CD4-positive, CD25-positive, alpha-beta regulatory T cell (primary cell): ENCODE measurements at regions not wholly inside any gene's neighbourhood (a gene's known extent, or its start where the extent isn't known, plus 50 kb on each side); places are given as distances from the start of the nearest gene placed in this dataset.
"Not testable (repeated sequence)": the region's sequence is repeated elsewhere in the genome, so short reads cannot be mapped to it uniquely, and the experiment has no call there.

ENCODE experiments used
- ATAC-seq, 2 donors: fragments of 150-1000 bp; cut with Tn5 transposase; one replicate each; pipeline ENCODE4 v1.10.0; 2021; ENCODE audit warnings: low read depth in 2 of 2, moderate number of reproducible peaks in 2 of 2, moderate library complexity in 1 of 2
- DNase-seq, 3 donors: peaks; one replicate each; pipeline versions ENCODE4 v3.0.0 to v3.0.0-alpha.2; 2012 to 2022; ENCODE audit warnings: mixed read lengths in 1 of 3
- H3K27ac ChIP-seq: one replicate; pipeline ENCODE4 v1.7.0; 2013; ENCODE audit warnings: mild to moderate bottlenecking, low read length; ENCODE audit not compliant: insufficient read depth, poor library complexity, severe bottlenecking
- H3K27me3 ChIP-seq: one replicate; pipeline ENCODE4 v1.7.0; 2013; ENCODE audit warnings: low read length; ENCODE audit not compliant: control insufficient read depth, insufficient read depth
- H3K36me3 ChIP-seq: one replicate; pipeline ENCODE4 v1.7.0; 2013; ENCODE audit warnings: mild to moderate bottlenecking, low read length, moderate library complexity; ENCODE audit not compliant: control insufficient read depth, insufficient read depth
- H3K4me1 ChIP-seq: 2 replicates; pipeline ENCODE4 v1.7.0; 2013; ENCODE audit warnings: mild to moderate bottlenecking, low read length; ENCODE audit not compliant: insufficient read depth, control insufficient read depth, poor library complexity, severe bottlenecking
- H3K4me3 ChIP-seq: one replicate; pipeline ENCODE4 v1.7.0; 2013; ENCODE audit warnings: low read depth, mild to moderate bottlenecking, low read length, moderate library complexity
- H3K9me3 ChIP-seq, 2 experiments: 1 replicate in 1 of 2; 2 replicates in 1 of 2; pipeline ENCODE4 v1.7.0; 2013; ENCODE audit warnings: low read length in 2 of 2, mild to moderate bottlenecking in 1 of 2, moderate library complexity in 1 of 2; ENCODE audit not compliant: control insufficient read depth in 2 of 2
- H3K27ac Mint-ChIP-seq, 3 donors: one replicate each; pipeline ENCODE4 v1.8.0; 2020 to 2022; ENCODE audit warnings: mild to moderate bottlenecking in 3 of 3, mixed read lengths in 3 of 3, moderate library complexity in 2 of 3
- H3K27me3 Mint-ChIP-seq: one replicate; pipeline ENCODE4 v1.8.0; 2022; ENCODE audit warnings: mild to moderate bottlenecking, mixed read lengths
- H3K36me3 Mint-ChIP-seq: one replicate; pipeline ENCODE4 v1.8.0; 2020; ENCODE audit warnings: mixed read lengths
- H3K4me1 Mint-ChIP-seq, 4 donors: one replicate each; pipeline ENCODE4 v1.8.0; 2020 to 2022; ENCODE audit warnings: mixed read lengths in 4 of 4, mild to moderate bottlenecking in 1 of 4
- H3K4me3 Mint-ChIP-seq, 4 donors: one replicate each; pipeline ENCODE4 v1.8.0; 2020 to 2022; ENCODE audit warnings: mild to moderate bottlenecking in 4 of 4, mixed read lengths in 4 of 4, moderate library complexity in 3 of 4
- H3K9me3 Mint-ChIP-seq, 7 donors: one replicate each; pipeline ENCODE4 v1.8.0; 2020 to 2022; ENCODE audit warnings: mixed read lengths in 7 of 7, mild to moderate bottlenecking in 3 of 7, moderate library complexity in 2 of 7

- not testable (repeated sequence) for H3K9me3 Mint-ChIP-seq, H3K36me3 ChIP-seq, H3K4me3 Mint-ChIP-seq, H3K4me1 ChIP-seq, H3K27me3 ChIP-seq, H3K36me3 Mint-ChIP-seq, H3K4me3 ChIP-seq, H3K9me3 ChIP-seq, H3K27ac ChIP-seq, H3K27ac Mint-ChIP-seq, DNase-seq, ATAC-seq, H3K4me1 Mint-ChIP-seq
- peaks cover 10% of the 10 kb centered on the region for H3K27me3 Mint-ChIP-seq
Observed at GRCh38 chr4:79592218-79592617, 184.2 kb upstream of the GK2 start.

DNA sequence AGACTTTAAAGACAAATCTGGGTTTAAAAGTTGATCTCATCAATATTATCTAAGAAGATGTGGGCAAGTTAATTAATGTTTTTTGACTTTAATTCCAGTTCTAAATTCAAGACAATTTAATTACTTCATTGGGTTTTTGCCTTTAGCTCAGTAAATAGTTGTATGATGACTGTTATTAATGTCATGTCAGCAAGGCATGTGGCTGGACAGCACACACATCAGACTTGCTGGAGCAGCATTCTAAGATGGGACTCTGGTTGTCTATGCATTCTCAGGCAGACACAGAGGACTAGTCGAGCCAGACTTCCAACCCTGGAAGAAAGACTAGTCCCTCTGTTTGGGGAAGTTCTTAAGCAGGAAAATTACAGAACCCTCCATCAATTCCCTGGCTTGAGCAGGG lies 180.7 kb upstream of the GK2 start:
- H3K4me3 Mint-ChIP-seq: no peak overlapping the region
- Histone ChIP-seq H3K9me3 (no peaks in the 10 kb centered on the region), H3K4me1 (no peaks in the 10 kb centered on the region), H3K27me3 (no peaks in the 10 kb centered on the region), H3K36me3 (no peaks in the 10 kb centered on the region), H3K4me3 (no peak overlapping the region), H3K27ac (no peak overlapping the region)
- no peak for DNase-seq
- peak overlapping the region in 1 of 3 donors; percentile 60 for H3K27ac Mint-ChIP-seq
- H3K9me3 Mint-ChIP-seq: peaks cover 0 to 2% (median 0%) of the 10 kb centered on the region in 7 donors
- no peaks in the 10 kb centered on the region for H3K4me1 Mint-ChIP-seq
- peaks cover 10% of the 10 kb centered on the region for H3K27me3 Mint-ChIP-seq
- ATAC-seq: no peak
- H3K36me3 Mint-ChIP-seq: no peaks in the 10 kb centered on the region

DNA sequence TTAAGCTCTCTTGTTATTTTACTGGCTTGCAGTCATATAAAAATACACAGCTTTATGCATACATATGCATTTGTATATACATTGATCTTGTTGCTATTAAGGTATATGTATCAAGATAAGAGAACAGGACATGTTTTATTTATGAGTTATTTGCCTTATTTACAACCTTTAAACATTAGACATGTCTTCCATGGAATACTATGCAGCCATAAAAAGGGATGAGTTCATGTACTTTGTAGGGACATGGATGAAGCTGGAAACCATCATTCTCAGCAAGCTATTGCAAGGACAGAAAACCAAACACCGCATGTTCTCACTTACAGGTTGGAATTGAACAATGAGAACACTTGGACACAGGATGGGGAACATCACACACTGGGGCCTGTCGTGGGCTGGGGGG lies 179.2 kb upstream of the GK2 start:
- not testable (repeated sequence) for ATAC-seq, H3K4me1 ChIP-seq, H3K4me3 ChIP-seq, H3K36me3 ChIP-seq, H3K4me1 Mint-ChIP-seq, H3K27ac ChIP-seq, H3K27ac Mint-ChIP-seq, H3K27me3 ChIP-seq, H3K4me3 Mint-ChIP-seq, H3K9me3 ChIP-seq, H3K27me3 Mint-ChIP-seq, H3K9me3 Mint-ChIP-seq, DNase-seq, H3K36me3 Mint-ChIP-seq

GRCh38 chr4:79585834-79586233 lies 177.8 kb upstream of the GK2 start:
- Histone ChIP-seq H3K9me3 (no peaks in the 10 kb centered on the region), H3K4me3 (no peak overlapping the region), H3K27ac (no peak overlapping the region), H3K36me3 (no peaks in the 10 kb centered on the region), H3K27me3 (peaks cover 1% of the 10 kb centered on the region), H3K4me1 (no peaks in the 10 kb centered on the region)
- no peak overlapping the region for H3K4me3 Mint-ChIP-seq
- H3K27me3 Mint-ChIP-seq: peaks cover 10% of the 10 kb centered on the region
- H3K27ac Mint-ChIP-seq: peak overlapping the region in 1 of 3 donors; percentile 46
- no peaks in the 10 kb centered on the region for H3K4me1 Mint-ChIP-seq
- DNase-seq (no peak), ATAC-seq (no peak)
- no peaks in the 10 kb centered on the region for H3K36me3 Mint-ChIP-seq
- H3K9me3 Mint-ChIP-seq: peaks cover 0 to 2% (median 0%) of the 10 kb centered on the region in 7 donors

- Histone ChIP-seq H3K27ac (no peak overlapping the region), H3K27me3 (peaks cover 1% of the 10 kb centered on the region), H3K36me3 (no peaks in the 10 kb centered on the region), H3K4me1 (no peaks in the 10 kb centered on the region), H3K9me3 (no peaks in the 10 kb centered on the region), H3K4me3 (no peak overlapping the region)
- DNase-seq (no peak), ATAC-seq (no peak)
- H3K27me3 Mint-ChIP-seq: peaks cover 10% of the 10 kb centered on the region
- H3K4me1 Mint-ChIP-seq: no peaks in the 10 kb centered on the region
- no peak overlapping the region for H3K4me3 Mint-ChIP-seq
- H3K36me3 Mint-ChIP-seq: no peaks in the 10 kb centered on the region
- no peak overlapping the region for H3K27ac Mint-ChIP-seq
- peaks cover 0 to 2% (median 0%) of the 10 kb centered on the region in 7 donors for H3K9me3 Mint-ChIP-seq
Observed at GRCh38 chr4:79585330-79585729, 177.3 kb upstream of the GK2 start.

GRCh38 chr4:79584902-79585301 lies 176.9 kb upstream of the GK2 start:
- no peak overlapping the region for H3K27ac Mint-ChIP-seq
- ATAC-seq (no peak), DNase-seq (no peak)
- Histone ChIP-seq H3K4me1 (no peaks in the 10 kb centered on the region), H3K9me3 (no peaks in the 10 kb centered on the region), H3K27me3 (peaks cover 1% of the 10 kb centered on the region), H3K36me3 (no peaks in the 10 kb centered on the region), H3K27ac (no peak overlapping the region), H3K4me3 (no peak overlapping the region)
- H3K27me3 Mint-ChIP-seq: peaks cover 10% of the 10 kb centered on the region
- no peaks in the 10 kb centered on the region for H3K4me1 Mint-ChIP-seq
- H3K4me3 Mint-ChIP-seq: no peak overlapping the region
- H3K9me3 Mint-ChIP-seq: peaks cover 0 to 2% (median 0%) of the 10 kb centered on the region in 7 donors
- H3K36me3 Mint-ChIP-seq: no peaks in the 10 kb centered on the region

- H3K27ac Mint-ChIP-seq: no peak overlapping the region
- Histone ChIP-seq H3K36me3 (no peaks in the 10 kb centered on the region), H3K27me3 (peaks cover 1% of the 10 kb centered on the region), H3K9me3 (no peaks in the 10 kb centered on the region), H3K4me3 (no peak overlapping the region), H3K4me1 (no peaks in the 10 kb centered on the region), H3K27ac (no peak overlapping the region)
- no peaks in the 10 kb centered on the region for H3K4me1 Mint-ChIP-seq
- H3K9me3 Mint-ChIP-seq: peaks cover 0 to 2% (median 0%) of the 10 kb centered on the region in 7 donors
- H3K4me3 Mint-ChIP-seq: no peak overlapping the region
- DNase-seq (no peak), ATAC-seq (no peak)
- H3K36me3 Mint-ChIP-seq: no peaks in the 10 kb centered on the region
- peaks cover 10% of the 10 kb centered on the region for H3K27me3 Mint-ChIP-seq
Observed at GRCh38 chr4:79584352-79584751, 176.3 kb upstream of the GK2 start.

DNA sequence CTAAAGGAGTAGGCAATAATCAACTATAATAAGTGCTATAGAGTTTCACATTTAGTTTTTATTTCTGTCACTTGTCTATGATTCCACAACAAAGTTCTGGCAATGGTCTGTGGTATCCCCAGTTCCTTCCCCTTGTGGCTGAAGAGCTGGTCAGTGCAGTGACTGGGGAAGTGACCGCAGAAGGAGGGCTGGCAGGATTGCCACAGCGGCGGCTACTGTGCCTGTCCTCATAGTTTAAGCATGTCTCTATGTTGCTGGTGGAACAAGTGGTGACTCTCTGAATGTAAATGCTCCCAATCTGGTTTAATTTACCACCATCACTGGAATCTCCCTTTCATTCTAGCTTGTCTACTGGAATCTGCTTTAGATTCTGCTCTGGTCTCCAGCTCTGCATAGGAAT lies 170.6 kb upstream of the GK2 start:
- Histone ChIP-seq H3K9me3 (no peaks in the 10 kb centered on the region), H3K27ac (no peak overlapping the region), H3K4me3 (no peak overlapping the region), H3K27me3 (peaks cover 1% of the 10 kb centered on the region), H3K36me3 (no peaks in the 10 kb centered on the region), H3K4me1 (no peaks in the 10 kb centered on the region)
- Mint-ChIP-seq H3K36me3 (no peaks in the 10 kb centered on the region), H3K4me3 (no peak overlapping the region), H3K9me3 (no peaks in the 10 kb centered on the region), H3K27ac (no peak overlapping the region), H3K4me1 (peaks cover 0 to 2% (median 0%) of the 10 kb centered on the region in 4 donors), H3K27me3 (no peaks in the 10 kb centered on the region)
- DNase-seq (no peak), ATAC-seq (no peak)
